Choroid plexus epithelial cell (primary cell): ENCODE measurements at regions not wholly inside any gene's neighbourhood (a gene's known extent, or its start where the extent isn't known, plus 50 kb on each side); places are given as distances from the start of the nearest gene placed in this dataset.
A peak's percentile ranks its signal among the peaks of the same experiment; 100 is the strongest.
"Not testable (repeated sequence)": the region's sequence is repeated elsewhere in the genome, so short reads cannot be mapped to it uniquely, and the experiment has no call there.

ENCODE experiments used
- DNase-seq: peaks from one replicate; pipeline ENCODE4 v3.0.0-alpha.2; 2010; ENCODE audit warnings: low read depth
- H3K4me3 ChIP-seq: 2 replicates; pipeline ENCODE4 v1.5.1; 2011; ENCODE audit warnings: low read depth, mild to moderate bottlenecking, control low read depth, low read length, moderate library complexity
- TF ChIP-seq, protein P1 (sequence below): conservative IDR thresholded peaks from 2 replicates; pipeline ENCODE4 v1.5.1; 2011; ENCODE audit warnings: low read depth, mild to moderate bottlenecking, control low read depth, inconsistent platforms, low read length, moderate library complexity

DNA sequence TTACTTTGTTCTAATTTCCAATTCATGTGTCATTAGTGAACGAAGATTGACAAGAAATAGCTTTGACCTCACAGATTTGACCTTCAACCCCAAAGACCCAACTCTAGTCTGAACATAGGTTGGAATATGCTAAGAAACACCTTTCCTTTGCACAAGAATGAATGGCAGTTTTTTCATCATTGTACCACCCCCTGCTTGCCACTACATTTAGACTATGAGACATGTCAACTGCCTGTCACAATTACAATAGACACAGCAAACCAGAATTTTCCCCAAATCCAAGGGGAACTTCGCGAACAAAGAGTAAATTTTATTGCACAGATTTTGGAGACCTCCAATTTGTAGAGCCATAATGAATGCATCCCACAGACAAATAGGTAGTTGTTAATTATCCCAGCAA, 535.4 kb downstream of the PRKD1 start:
- DNase-seq, result no peak
- TF ChIP-seq, protein P1, sequence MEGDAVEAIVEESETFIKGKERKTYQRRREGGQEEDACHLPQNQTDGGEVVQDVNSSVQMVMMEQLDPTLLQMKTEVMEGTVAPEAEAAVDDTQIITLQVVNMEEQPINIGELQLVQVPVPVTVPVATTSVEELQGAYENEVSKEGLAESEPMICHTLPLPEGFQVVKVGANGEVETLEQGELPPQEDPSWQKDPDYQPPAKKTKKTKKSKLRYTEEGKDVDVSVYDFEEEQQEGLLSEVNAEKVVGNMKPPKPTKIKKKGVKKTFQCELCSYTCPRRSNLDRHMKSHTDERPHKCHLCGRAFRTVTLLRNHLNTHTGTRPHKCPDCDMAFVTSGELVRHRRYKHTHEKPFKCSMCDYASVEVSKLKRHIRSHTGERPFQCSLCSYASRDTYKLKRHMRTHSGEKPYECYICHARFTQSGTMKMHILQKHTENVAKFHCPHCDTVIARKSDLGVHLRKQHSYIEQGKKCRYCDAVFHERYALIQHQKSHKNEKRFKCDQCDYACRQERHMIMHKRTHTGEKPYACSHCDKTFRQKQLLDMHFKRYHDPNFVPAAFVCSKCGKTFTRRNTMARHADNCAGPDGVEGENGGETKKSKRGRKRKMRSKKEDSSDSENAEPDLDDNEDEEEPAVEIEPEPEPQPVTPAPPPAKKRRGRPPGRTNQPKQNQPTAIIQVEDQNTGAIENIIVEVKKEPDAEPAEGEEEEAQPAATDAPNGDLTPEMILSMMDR, result no peak
- H3K4me3 ChIP-seq, result no peak overlapping the region

DNA sequence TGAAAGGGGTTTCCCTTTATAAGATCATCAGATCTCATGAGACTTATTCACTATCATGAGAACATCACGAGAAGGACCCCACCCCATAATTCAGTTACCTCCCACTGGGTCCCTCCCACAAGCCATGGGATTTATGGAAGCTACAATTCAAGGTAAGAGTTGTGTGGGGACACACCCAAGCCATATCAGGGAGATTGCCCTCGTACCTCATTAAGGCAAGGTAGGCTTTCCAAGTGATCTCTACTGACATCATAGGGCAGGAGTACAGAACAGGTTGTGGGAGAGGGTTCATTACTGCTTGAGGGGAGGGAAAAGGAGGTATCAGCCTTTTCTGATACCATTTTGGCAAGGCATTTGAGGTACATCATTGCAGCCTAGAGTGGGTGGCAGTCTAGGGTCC, 524.6 kb downstream of the PRKD1 start:
- DNase-seq, result no peak
- no peak overlapping the region for H3K4me3 ChIP-seq
- TF ChIP-seq, protein P1, result no peak

GRCh38 chr14:29410581-29410980, 517.1 kb downstream of the PRKD1 start:
- H3K4me3 ChIP-seq, result no peak overlapping the region
- TF ChIP-seq, protein P1, result no peak
- DNase-seq, result no peak

GRCh38 chr14:29414931-29415330, 512.7 kb downstream of the PRKD1 start:
- not testable (repeated sequence) for DNase-seq

DNA sequence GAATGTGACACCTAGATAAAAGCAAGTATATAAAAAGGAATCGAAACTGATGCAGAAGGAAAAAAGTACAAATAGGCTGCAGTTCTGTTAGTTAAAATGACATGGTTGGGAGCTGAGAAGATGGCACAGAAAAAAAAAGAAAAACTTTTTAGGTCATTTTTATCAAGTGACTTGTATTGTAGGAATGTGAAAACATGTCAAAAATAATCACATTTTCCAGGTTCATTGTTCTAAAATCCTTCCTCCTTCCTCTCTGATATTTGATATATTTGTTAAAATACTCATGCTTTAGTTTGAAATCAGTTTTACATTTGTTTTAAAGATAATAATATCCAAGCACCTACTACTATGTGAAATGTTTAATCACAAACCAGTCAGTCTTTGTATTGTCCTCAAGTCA, 507.9 kb downstream of the PRKD1 start:
- TF ChIP-seq, protein P1, result no peak
- no peak for DNase-seq
- H3K4me3 ChIP-seq, result no peak overlapping the region

More at GRCh38 chr14:29414931-29415330, 512.7 kb downstream of the PRKD1 start:
- not testable (repeated sequence) for H3K4me3 ChIP-seq

GRCh38 chr14:29421156-29421728, 506.4 kb downstream of the PRKD1 start:
- TF ChIP-seq, protein P1, result peak; percentile 6
- no peak overlapping the region for H3K4me3 ChIP-seq
- DNase-seq, result no peak

GRCh38 chr14:29425705-29426482, 501.8 kb downstream of the PRKD1 start:
- no peak overlapping the region for H3K4me3 ChIP-seq
- no peak for DNase-seq
- TF ChIP-seq, protein P1, result no peak
